ENCODE measurements at regions not wholly inside any gene's neighbourhood (a gene's known extent, or its start where the extent isn't known, plus 50 kb on each side); places are given as distances from the start of the nearest gene placed in this dataset.

DNA sequence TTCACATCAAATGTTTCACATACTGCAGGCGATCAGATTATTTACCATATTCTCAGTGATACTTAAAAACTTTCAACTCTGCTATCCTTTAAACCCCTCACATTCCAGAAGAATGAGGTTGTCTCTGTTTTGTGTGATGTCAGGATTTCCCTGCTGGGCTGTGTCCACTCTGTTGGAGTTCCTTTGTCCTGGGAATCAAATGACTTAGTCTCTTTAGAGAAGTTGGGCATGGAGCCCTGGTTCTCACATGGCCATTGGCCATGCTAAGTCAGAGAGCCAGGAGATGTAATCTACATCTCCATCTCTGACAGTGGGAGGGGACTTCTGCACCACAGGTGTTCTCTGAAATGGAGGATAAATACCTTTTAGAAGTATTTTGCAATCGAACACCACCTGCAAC lies 205.1 kb upstream of the MAF start:
- no peak for DNase-seq

GRCh38 chr16:79801646-79802045 lies 201.1 kb upstream of the MAF start:
- no peak for DNase-seq

DNA sequence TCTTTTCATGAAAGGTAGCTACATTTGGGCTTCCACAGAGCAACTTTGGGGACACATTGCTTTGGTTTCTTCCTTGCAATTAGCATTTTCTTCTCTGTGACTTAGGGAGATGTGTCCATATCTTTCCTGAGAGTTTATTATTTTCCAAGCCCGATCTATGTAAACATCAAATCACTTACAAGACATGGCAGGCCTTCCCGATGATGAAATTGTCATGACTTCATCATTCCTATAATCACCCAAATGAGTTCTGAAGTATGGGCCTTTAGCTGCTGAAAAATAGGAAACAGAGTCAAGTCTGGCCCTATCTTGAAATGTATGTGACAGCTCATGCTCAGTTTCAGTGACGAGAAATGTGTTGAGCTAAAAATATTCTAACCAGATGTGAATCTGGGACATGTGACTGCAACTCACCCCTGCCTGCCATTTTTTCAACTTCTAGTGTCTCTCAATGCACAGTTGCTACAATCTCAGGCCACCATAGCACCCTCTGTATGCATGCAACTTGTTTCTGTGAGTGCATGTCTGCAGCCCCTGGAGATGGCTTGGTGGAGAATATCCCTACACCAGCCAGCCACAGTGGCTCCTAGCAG lies 199.6 kb upstream of the MAF start:
- no peak for DNase-seq

DNA sequence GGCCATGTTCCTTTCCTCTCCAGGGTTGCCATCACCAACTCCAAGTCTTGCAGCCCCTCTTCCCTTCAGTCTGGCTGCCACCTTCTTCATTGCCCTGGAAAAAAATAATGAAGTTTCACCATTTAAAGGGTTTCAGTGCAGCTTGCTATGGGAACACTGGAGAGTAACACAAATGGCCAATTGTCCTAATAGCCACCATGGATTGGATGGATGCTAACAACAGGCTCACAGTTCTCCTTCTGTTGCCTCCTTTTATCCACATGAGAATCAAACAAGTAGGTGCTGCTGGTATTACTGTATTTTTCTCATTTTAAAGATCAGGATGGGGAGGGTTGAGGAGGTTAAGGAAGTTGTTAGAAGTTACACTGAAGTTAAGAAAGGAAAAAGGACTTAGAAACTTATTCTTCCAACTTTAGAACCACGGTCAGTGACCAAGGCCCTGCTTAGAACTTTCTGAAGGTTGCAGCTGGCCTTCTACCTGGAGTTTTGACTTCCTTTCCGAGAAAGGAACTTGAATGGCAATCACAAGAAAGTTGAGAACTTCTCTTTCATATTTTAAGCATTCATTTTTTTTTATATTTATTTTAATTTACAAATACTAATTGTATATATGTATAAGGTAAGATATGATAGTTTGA lies 198.0 kb upstream of the MAF start:
- no peak for DNase-seq

GRCh38 chr16:79797486-79797885 lies 196.9 kb upstream of the MAF start:
- DNase-seq, result no peak

DNA sequence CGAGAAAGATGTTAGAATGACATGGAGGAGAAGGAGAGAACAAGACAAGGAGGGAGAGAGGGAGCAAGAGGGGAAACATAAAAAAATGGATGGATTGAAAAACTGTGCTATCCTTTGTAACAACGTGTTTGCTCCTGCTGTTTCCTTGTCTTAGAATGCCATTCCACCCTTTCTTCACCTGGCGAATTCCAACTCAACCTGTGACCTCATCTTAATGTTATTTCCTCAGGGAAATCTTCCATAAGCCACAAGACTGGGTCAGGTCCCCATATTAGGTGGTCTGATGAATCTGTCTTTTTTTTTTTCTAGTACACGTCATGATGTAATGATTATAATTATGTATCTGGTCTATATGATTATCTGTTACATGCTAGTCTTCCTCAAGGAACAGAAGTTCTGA lies 195.0 kb upstream of the MAF start:
- no peak for DNase-seq

GRCh38 chr16:79794941-79795340 lies 194.4 kb upstream of the MAF start:
- DNase-seq, result no peak

DNA sequence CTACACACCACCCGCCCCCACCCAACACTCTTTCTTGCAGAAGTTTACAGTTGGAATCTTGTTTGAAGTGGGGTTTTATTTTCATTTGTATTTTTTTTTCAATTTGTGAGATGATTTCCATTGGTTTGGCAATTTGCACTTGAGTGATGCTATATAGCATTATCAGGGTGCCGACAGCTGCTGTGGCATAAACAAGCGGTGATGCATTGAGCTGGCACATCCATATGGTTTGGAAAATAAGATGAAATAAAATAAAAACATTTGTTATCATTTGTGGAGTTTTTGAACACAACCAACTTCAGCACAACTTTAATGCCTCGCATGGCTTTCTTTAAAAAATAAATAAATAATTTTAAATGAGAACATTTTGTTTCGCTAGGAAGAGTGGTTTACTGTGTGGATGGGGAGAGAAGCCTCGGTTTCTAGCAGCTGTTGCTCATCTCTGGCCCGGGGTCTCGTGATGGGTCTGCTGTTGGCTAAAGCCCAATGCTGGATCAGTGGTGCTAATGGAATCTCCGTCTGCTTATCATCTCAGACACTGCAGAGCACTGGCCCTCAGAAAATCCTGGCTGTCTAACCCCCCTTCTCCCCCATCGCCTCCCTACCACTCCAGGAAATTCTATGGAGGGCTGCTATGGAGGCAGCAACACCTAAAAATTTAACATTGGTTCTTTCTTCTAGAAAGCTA lies 192.3 kb upstream of the MAF start:
- no peak for DNase-seq

- no peak for DNase-seq
Measured at GRCh38 chr16:79792076-79792475, 191.5 kb upstream of the MAF start.

GRCh38 chr16:79790854-79791253 lies 190.3 kb upstream of the MAF start:
- DNase-seq, result no peak

- no peak for DNase-seq
Measured at GRCh38 chr16:79788949-79789348, 188.4 kb upstream of the MAF start.

DNA sequence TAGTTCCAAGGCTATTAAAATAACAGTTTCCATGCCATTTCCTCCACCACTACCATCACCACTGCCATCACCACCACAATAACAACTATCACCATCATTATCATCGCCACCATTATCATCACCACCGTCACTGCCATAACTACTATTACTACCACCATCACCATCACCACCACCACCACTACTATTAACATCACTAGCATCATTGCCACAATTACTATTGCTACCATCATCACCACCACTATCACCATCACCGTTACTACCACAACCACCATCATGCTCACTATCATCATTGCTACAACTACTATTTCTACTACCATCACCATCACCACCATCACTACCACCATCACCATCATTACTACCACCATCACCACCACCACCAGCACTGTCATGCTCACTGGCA lies 185.9 kb upstream of the MAF start:
- no peak for DNase-seq

GRCh38 chr16:79784007-79784406 lies 183.5 kb upstream of the MAF start:
- DNase-seq, result no peak

GRCh38 chr16:79777679-79778078 lies 177.1 kb upstream of the MAF start:
- DNase-seq, result no peak

DNA sequence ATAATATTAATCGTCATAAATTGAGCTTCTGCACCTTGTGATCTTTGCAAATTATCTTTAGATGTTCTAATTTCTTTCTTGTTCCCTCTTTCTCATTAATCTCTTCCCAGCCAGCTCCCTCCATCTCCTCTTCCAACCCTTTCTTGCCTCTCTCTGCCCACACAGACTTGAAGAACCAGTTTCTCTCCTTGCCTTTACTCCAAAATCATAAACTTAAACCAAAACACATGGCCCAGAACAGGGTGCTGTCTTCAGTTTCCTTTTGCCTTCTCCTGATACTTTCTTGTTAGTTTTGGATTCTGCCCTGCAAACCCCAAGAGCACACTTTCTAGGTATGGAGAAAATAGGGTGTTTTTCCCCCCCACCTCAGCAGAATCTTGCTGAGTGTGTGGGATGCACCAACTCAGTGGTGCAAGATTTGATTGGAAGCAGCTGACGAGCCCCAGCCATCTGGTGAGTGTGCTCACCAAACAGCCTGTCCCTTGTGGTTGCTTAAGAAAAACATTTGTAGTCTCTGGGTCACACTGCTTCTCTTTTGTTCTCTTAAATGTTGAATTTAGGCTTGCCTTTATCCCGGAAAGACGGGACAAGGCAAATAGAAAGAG lies 175.8 kb upstream of the MAF start:
- DNase-seq, result no peak

- no peak for DNase-seq
Measured at GRCh38 chr16:79772784-79773183, 172.2 kb upstream of the MAF start.

DNA sequence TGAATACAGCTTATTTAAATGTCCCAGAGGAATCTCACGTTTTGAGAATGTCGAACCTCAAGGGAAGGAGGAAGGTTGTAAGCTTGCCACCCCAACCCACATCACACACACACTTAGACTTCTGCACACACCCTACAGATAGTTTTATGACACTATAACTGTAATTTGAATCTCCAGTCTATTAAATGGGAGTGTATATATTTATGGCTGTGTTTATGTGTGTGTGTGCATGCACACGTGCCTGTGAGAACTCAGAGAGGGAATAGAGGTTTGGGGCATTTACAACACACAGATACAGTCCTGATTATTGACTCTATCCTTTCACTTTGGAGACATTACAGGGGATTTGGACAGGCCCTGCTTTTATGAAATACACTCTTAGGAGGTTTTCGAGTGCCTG lies 171.5 kb upstream of the MAF start:
- DNase-seq, result no peak

GRCh38 chr16:79770244-79771064 lies 169.9 kb upstream of the MAF start:
- peak; percentile 80 for DNase-seq

GRCh38 chr16:79769928-79770243 lies 169.3 kb upstream of the MAF start:
- DNase-seq, result no peak

DNA sequence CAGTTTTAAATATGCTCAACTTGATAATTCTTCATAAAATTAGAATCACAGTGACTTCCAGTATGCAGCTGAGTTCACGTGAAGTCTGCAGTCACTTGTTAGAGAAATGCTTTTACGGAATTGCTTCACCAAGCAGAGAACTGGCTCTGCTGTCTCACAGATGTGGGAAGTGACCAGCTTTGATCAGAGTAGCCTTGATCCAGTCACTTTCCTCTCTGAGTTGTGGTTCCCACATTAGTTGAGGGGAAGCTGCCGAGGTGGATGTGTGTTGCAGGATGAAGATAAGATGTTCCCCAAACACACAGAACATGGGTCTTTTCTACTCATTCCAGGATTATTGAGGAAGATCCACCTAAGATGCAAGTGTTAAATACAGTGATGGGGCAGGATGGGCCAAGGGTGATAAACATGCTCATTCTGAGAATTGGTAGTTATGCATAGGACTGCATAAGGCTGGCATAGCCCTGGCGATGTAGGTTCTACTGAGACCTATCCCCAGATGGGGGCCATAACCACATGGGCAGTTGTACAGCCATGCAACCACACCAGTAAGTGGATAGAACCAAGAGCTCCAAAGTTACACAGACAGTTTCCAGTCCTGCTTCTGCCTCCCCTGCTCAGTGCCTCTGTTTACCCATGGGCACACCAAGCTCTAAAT lies 168.9 kb upstream of the MAF start:
- DNase-seq, result no peak

GRCh38 chr16:79768276-79768970 lies 167.9 kb upstream of the MAF start:
- DNase-seq, result no peak

Data from CD4-positive, alpha-beta T cell treated with Interleukin-10 for 1 hour (primary cell).